ENCODE measurements at regions not wholly inside any gene's neighbourhood (a gene's known extent, or its start where the extent isn't known, plus 50 kb on each side); places are given as distances from the start of the nearest gene placed in this dataset.
A peak's percentile ranks its signal among the peaks of the same experiment; 100 is the strongest.
"Not testable (repeated sequence)": the region's sequence is repeated elsewhere in the genome, so short reads cannot be mapped to it uniquely, and the experiment has no call there.

GRCh38 chr3:10625323-10625722 is 119.9 kb upstream of the ATP2B2 start:
- DNase-seq (ENCODE audit: low spot score), result no peak

GRCh38 chr3:10627884-10628572 is 122.6 kb upstream of the ATP2B2 start:
- no peak for DNase-seq (ENCODE audit: low spot score)

GRCh38 chr3:10628891-10629670 is 123.7 kb upstream of the ATP2B2 start:
- no peak for DNase-seq (ENCODE audit: low spot score)

- peak; percentile 48 for DNase-seq (ENCODE audit: low spot score)
Observed at GRCh38 chr3:10629671-10630040, 124.3 kb upstream of the ATP2B2 start.

- DNase-seq (ENCODE audit: low spot score), result no peak
Observed at GRCh38 chr3:10631224-10631623, 125.8 kb upstream of the ATP2B2 start.

- DNase-seq (ENCODE audit: low spot score), result no peak
Observed at GRCh38 chr3:10632125-10632524, 126.7 kb upstream of the ATP2B2 start.

GRCh38 chr3:10632741-10633140 is 127.4 kb upstream of the ATP2B2 start:
- no peak for DNase-seq (ENCODE audit: low spot score)

- DNase-seq (ENCODE audit: low spot score), result no peak
Observed at GRCh38 chr3:10635446-10636076, 130.2 kb upstream of the ATP2B2 start.

GRCh38 chr3:10637342-10637741 is 132.0 kb upstream of the ATP2B2 start:
- no peak for DNase-seq (ENCODE audit: low spot score)

- DNase-seq (ENCODE audit: low spot score), result no peak
Observed at GRCh38 chr3:10638466-10638865, 133.1 kb upstream of the ATP2B2 start.

GRCh38 chr3:10641760-10642159 is 136.4 kb upstream of the ATP2B2 start:
- DNase-seq (ENCODE audit: low spot score), result no peak

GRCh38 chr3:10644189-10644588 is 138.8 kb upstream of the ATP2B2 start:
- no peak for DNase-seq (ENCODE audit: low spot score)

GRCh38 chr3:10645800-10646199 is 140.4 kb upstream of the ATP2B2 start:
- DNase-seq (ENCODE audit: low spot score), result no peak

- DNase-seq (ENCODE audit: low spot score), result no peak
Observed at GRCh38 chr3:10646531-10647335, 141.3 kb upstream of the ATP2B2 start.

GRCh38 chr3:10647376-10647775 is 142.0 kb upstream of the ATP2B2 start:
- no peak for DNase-seq (ENCODE audit: low spot score)

GRCh38 chr3:10648181-10648580 is 142.8 kb upstream of the ATP2B2 start:
- DNase-seq (ENCODE audit: low spot score), result no peak

GRCh38 chr3:10649463-10649862 is 144.1 kb upstream of the ATP2B2 start:
- DNase-seq (ENCODE audit: low spot score), result not testable (repeated sequence)

- no peak for DNase-seq (ENCODE audit: low spot score)
Observed at GRCh38 chr3:10651506-10651905, 146.1 kb upstream of the ATP2B2 start.

- no peak for DNase-seq (ENCODE audit: low spot score)
Observed at GRCh38 chr3:10653241-10653640, 147.9 kb upstream of the ATP2B2 start.

GRCh38 chr3:10653866-10654611 is 148.7 kb upstream of the ATP2B2 start:
- no peak for DNase-seq (ENCODE audit: low spot score)

- DNase-seq (ENCODE audit: low spot score), result no peak
Observed at GRCh38 chr3:10655105-10655504, 149.7 kb upstream of the ATP2B2 start.

- DNase-seq (ENCODE audit: low spot score), result not testable (repeated sequence)
Observed at GRCh38 chr3:10657339-10657738, 152.0 kb upstream of the ATP2B2 start.

Measured in D341Med (cell line).